BJ (cell line): ENCODE measurements at regions not wholly inside any gene's neighbourhood (a gene's known extent, or its start where the extent isn't known, plus 50 kb on each side); places are given as distances from the start of the nearest gene placed in this dataset.
A peak's percentile ranks its signal among the peaks of the same experiment; 100 is the strongest.
"Not testable (repeated sequence)": the region's sequence is repeated elsewhere in the genome, so short reads cannot be mapped to it uniquely, and the experiment has no call there.

Experiments used
- CTCF ChIA-PET: fragments of 350-600 bp; formaldehyde crosslinking; extraction: SDS; loops from one replicate; lab custom pipeline; 2021; ENCODE audit warnings: antibody characterized with exemption, inconsistent platforms; lab: Yijun Ruan, JAX
- POLR2A ChIA-PET: fragments of 300-600 bp; sonication (Branson Sonifier 250); formaldehyde crosslinking; extraction: SDS; loops from one replicate; lab custom pipeline; 2021; ENCODE audit warnings: antibody characterized with exemption; lab: Charles Lee
- DNase-seq: peaks from one replicate; pipeline ENCODE4 v3.0.0-alpha.2; 2011; ENCODE audit warnings: low read depth
- H3K27me3 ChIP-seq: 2 replicates; pipeline ENCODE4 v1.6.0; 2011; ENCODE audit warnings: low read length; ENCODE audit not compliant: control insufficient read depth, insufficient read depth
- H3K36me3 ChIP-seq: 2 replicates; pipeline ENCODE4 v1.5.1; 2011; ENCODE audit warnings: low read length; ENCODE audit not compliant: control insufficient read depth, insufficient read depth
- H3K4me3 ChIP-seq: 2 replicates; pipeline ENCODE4 v1.5.1; 2011; ENCODE audit warnings: low read depth, mild to moderate bottlenecking, control low read depth, low read length
- TF ChIP-seq, protein P1 (sequence below): IDR thresholded peaks from 2 replicates; pipeline ENCODE4 v1.5.1; 2011; ENCODE audit warnings: low read depth, mild to moderate bottlenecking, control low read depth, inconsistent platforms, low read length, moderate library complexity; ENCODE audit not compliant: insufficient read depth

DNA sequence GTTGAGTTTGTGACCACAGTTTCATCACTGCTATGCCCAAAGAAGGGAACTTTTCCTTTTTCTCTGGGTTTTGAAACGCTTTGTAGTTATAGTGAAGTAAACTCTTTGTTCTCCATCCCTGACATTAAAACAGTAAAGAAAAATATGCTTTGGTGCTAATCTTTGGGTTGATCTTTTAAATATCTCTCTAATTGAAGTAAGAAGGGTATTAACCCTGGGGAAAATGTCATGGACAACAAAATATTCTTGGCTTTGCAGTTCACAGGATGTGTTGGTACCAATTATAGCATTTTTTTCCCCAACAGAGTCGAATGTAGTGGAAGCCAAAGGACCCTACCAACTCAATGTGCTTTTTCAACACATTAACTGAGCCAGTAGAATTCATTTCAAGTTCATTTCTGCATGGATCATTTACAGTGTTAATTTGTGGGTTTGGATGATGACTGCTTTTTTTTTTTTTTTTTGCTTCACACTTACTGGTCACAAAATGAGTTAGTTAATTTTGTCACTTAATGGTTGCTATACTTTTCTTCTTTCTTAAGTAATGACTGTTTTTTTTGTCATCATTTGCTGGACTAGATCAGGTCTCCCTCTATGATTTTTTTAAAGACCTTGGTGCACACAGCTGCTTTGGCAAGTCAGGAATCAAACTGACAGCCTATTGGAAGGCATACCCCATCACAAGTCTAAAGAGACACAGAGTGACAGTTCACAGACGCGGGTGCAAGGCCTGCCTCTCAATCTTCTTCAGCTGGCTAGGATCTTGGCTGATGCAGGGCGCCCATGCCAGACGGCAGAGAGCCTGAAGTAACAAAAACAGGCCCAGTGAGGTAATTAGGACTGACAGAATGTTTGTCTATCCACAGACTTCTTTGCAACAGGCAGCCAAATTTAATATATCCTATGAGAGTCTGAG, 98.8 kb upstream of the MMADHC start:
- Histone ChIP-seq H3K36me3 (no peaks in the 10 kb centered on the region), H3K27me3 (no peaks in the 10 kb centered on the region), H3K4me3 (no peak overlapping the region)
- TF ChIP-seq, protein P1, sequence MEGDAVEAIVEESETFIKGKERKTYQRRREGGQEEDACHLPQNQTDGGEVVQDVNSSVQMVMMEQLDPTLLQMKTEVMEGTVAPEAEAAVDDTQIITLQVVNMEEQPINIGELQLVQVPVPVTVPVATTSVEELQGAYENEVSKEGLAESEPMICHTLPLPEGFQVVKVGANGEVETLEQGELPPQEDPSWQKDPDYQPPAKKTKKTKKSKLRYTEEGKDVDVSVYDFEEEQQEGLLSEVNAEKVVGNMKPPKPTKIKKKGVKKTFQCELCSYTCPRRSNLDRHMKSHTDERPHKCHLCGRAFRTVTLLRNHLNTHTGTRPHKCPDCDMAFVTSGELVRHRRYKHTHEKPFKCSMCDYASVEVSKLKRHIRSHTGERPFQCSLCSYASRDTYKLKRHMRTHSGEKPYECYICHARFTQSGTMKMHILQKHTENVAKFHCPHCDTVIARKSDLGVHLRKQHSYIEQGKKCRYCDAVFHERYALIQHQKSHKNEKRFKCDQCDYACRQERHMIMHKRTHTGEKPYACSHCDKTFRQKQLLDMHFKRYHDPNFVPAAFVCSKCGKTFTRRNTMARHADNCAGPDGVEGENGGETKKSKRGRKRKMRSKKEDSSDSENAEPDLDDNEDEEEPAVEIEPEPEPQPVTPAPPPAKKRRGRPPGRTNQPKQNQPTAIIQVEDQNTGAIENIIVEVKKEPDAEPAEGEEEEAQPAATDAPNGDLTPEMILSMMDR = no peak
- POLR2A ChIA-PET = no interaction called here
- no peak for DNase-seq
- CTCF ChIA-PET = interaction anchor here (0.7 to 1.1 kb wide), 2 partner anchors 11 to 462 kb away, joined by 3 to 4 read pairs; no protein-coding TSS in a partner anchor

DNA sequence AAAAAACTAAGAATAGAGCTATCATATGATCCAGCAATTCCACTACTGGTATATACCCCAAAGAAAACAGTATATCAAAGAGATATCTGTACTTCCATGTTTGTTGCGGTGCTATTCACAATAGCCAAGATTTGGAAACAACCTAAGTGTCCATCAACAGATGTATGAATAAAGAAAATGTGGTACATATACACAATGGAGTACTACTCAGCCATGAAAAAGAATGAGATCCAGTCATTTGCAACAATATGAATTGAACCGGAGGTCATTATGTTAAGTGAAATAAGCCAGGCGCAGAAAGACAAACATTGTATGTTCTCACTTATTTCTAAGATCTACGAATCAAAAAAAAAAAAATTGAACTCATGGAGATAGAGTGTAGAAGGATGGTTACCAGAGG, 97.8 kb upstream of the MMADHC start:
- CTCF ChIA-PET = interaction anchor here (1.0 kb wide), 1 partner anchor 41 kb away, joined by 3 read pairs; no protein-coding TSS in a partner anchor
- DNase-seq, H3K36me3 ChIP-seq, H3K4me3 ChIP-seq, H3K27me3 ChIP-seq, POLR2A ChIA-PET: not testable (repeated sequence)

DNA sequence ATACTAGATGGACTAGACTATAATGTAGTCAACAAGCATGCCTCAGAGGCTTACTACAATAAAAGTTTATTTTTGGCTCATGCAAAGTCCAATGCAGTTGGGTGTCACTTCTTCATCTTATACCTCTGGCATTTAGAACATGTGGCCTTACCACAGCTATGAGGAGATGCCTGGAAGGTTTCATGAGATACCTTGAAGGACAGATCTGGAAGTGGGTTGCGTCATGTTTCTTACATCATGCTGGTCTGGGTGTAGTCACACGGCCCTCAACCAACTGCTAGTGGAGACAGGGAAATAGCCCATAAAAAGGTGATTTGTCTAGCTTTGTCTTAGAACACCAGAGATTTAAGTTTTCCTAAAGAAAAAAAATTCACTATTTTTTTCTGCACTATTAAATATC, 91.7 kb upstream of the MMADHC start:
- DNase-seq = peak; percentile 77
- H3K36me3 ChIP-seq = no peaks in the 10 kb centered on the region
- TF ChIP-seq, protein P1 = no peak
- H3K27me3 ChIP-seq = no peaks in the 10 kb centered on the region
- no peak overlapping the region for H3K4me3 ChIP-seq
- CTCF ChIA-PET = interaction anchor here (0.7 kb wide), 1 partner anchor 37 kb away, joined by 3 read pairs; no protein-coding TSS in a partner anchor
- POLR2A ChIA-PET = interaction anchor here (0.5 kb wide), 1 partner anchor 92 kb away, joined by 3 read pairs; no protein-coding TSS in a partner anchor

DNA sequence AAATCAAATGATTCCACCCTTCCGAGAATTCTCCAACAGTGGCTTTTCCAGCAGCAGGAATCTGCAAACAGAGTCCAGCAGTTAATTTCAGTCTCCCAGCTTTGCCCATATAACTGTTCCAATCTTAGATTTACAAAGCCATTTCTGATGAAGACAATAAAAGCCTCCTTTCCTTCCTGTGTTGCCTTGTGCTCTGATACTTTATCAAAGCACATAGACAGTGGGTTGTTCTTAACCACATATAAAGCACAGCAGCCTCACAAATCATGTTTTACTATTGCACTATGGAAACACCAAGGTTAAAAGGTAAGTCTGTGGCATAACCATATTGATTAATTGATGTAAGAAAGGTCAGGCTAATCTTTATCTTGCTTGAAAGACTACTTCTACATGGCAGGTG, 89.8 kb upstream of the MMADHC start:
- TF ChIP-seq, protein P1 = no peak
- Histone ChIP-seq H3K4me3 (no peak overlapping the region), H3K27me3 (no peaks in the 10 kb centered on the region), H3K36me3 (no peaks in the 10 kb centered on the region)
- DNase-seq = no peak
- ChIA-PET CTCF (interaction anchor here (0.8 kb wide), 1 partner anchor 14 kb away, joined by 4 read pairs; no protein-coding TSS in a partner anchor), POLR2A (no interaction called here)

DNA sequence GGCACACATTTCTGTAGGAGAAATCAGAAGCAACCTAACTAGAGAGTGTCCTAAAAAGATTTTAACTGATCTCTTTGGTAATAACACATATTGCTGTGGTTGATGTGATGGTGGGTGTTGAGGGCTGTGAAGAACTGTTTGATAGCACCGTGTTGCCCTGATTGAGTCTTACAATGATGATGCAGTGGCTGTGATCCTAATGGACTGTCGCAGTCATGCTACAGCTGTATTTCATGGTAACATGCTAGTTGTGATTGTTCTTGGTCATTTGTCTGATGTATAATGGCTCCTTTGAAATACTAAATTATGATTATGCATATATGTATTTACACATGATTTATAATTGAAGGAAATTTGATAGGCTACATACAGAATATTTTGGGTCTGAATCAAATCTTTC, 82.5 kb upstream of the MMADHC start:
- ChIA-PET POLR2A (no interaction called here), CTCF (no interaction called here)
- H3K27me3 ChIP-seq = no peaks in the 10 kb centered on the region
- no peaks in the 10 kb centered on the region for H3K36me3 ChIP-seq
- H3K4me3 ChIP-seq = no peak overlapping the region
- TF ChIP-seq, protein P1 = no peak
- DNase-seq = no peak
